Fibroblast of lung (primary cell): ENCODE measurements at regions not wholly inside any gene's neighbourhood (a gene's known extent, or its start where the extent isn't known, plus 50 kb on each side); places are given as distances from the start of the nearest gene placed in this dataset.

Source experiments
- EZH2 ChIP-seq: IDR thresholded peaks from 2 replicates; pipeline ENCODE4 v1.5.1; 2012; ENCODE audit warnings: low read length, control low read depth, mild to moderate bottlenecking; ENCODE audit errors: missing control alignments
- TF ChIP-seq, protein P1 (sequence below), 2 donors: IDR thresholded peaks in 1 of 2; conservative IDR thresholded peaks in 1 of 2; 1 replicate in 1 of 2; 2 replicates in 1 of 2; pipeline ENCODE4 v1.5.1; 2011 to 2012; ENCODE audit warnings: low read length in 2 of 2, control low read depth in 1 of 2, inconsistent platforms in 1 of 2, low read depth in 1 of 2, mild to moderate bottlenecking in 1 of 2

DNA sequence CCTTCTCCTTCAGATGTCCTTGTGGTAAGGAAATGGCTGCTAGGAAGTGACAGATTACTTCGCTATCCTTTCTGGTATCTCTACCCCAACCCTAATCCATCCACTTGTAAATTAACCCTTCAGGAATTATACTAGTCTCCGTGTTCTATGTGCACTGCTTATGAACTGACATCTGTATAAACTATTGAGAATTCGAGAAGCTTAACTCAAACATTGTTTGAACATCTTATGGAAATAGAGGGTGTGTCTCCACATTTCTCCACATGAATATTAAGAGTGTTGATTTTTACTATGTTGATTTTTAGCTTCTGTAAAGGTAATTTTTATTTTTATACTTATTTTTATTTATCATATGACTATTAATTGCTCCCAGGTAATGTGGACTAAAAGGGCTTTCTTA is 457.6 kb upstream of the ZNF337 start:
- TF ChIP-seq, protein P1, sequence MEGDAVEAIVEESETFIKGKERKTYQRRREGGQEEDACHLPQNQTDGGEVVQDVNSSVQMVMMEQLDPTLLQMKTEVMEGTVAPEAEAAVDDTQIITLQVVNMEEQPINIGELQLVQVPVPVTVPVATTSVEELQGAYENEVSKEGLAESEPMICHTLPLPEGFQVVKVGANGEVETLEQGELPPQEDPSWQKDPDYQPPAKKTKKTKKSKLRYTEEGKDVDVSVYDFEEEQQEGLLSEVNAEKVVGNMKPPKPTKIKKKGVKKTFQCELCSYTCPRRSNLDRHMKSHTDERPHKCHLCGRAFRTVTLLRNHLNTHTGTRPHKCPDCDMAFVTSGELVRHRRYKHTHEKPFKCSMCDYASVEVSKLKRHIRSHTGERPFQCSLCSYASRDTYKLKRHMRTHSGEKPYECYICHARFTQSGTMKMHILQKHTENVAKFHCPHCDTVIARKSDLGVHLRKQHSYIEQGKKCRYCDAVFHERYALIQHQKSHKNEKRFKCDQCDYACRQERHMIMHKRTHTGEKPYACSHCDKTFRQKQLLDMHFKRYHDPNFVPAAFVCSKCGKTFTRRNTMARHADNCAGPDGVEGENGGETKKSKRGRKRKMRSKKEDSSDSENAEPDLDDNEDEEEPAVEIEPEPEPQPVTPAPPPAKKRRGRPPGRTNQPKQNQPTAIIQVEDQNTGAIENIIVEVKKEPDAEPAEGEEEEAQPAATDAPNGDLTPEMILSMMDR (conservative IDR thresholded peaks at IDR 0.05 in 1 of 2, IDR thresholded peaks at IDR 0.05 in 1 of 2; ENCODE audit: low read depth in 1 of 2, low read length in 2 of 2), result no peak
- no peak for TF ChIP-seq EZH2
